NCI-H146 (cell line): ENCODE measurements at regions not wholly inside any gene's neighbourhood (a gene's known extent, or its start where the extent isn't known, plus 50 kb on each side); places are given as distances from the start of the nearest gene placed in this dataset.
"Not testable (repeated sequence)": the region's sequence is repeated elsewhere in the genome, so short reads cannot be mapped to it uniquely, and the experiment has no call there.

Source experiments
- DNase-seq: peaks from one replicate; lab custom pipeline; 2025; lab: John Stamatoyannopoulos, UW

DNA sequence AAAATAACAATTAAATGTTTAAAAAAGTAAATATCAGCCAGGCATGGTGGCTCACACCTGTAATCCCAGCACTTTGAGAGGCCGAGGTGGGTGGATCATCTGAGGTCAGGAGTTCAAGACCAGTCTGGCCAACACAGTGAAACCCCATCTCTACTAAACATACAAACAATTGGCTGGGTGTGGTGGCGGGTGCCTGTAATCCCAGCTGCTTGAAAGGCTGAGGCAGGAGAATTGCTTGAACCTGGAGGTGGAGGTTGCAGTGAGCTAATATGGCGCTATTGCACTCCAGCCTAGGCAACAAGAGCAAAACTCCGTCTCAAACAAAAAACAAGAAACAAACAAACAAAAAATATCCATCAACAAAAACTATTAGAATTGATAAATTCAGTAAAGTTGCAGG, 77.5 kb downstream of the SNX5 start:
- not testable (repeated sequence) for DNase-seq

DNA sequence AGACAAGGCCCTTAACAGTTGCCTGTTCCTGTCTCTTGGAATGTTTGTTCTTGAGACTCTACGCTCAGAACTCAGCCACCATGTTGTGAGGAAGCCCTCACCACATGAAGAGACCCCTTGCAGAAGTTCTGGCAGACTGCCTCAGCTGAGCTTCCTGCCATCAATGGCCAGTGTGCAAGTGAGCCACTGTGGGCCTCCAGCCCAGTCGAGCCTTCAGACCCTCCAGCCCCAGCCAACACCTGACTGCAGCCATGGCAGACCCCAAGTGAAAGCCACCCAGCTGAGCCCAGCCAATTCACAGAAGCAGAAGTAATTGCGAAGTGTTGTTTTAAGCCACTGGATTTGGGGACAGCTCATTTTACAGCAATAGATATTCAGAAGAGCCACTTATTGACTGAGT, 78.3 kb downstream of the SNX5 start:
- no peak for DNase-seq

DNA sequence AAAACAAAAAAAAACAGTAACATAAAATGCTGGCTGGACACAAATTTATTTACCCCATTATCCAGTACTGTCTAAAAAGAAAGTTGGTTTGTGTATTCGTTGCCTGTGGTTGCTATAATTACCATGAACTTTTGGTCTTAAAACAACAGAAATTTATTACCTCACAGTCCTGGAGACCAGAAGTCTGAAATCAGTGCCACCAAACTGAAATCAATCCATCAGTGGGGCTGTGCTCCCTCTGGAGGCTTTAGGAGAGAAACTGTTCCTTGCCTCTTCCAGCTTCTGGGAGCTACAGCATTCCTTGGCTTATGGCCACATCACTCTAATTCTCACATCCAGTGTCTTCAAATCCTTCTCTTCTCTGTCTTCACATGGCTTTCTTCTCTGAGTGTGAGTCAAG, 79.4 kb downstream of the SNX5 start:
- no peak for DNase-seq

DNA sequence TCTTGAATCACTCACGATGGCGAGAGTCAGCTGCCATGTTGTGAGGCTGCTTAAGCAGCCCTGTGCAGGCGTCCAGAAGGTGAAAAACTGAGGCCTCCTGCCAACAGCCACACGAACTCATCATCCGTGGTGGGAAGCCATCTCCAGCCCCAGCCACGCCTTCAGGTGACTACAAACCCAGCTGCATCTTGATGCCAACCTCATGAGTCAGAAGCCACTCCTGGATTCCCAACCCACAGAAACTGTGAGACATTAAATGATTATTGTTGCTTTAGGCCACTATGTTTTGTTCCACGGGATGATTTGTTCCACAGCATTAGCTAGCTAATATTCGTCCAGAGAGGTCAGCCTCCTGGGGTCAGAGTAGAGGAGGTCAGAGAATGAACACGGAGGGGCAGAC, 80.5 kb downstream of the SNX5 start:
- no peak for DNase-seq

DNA sequence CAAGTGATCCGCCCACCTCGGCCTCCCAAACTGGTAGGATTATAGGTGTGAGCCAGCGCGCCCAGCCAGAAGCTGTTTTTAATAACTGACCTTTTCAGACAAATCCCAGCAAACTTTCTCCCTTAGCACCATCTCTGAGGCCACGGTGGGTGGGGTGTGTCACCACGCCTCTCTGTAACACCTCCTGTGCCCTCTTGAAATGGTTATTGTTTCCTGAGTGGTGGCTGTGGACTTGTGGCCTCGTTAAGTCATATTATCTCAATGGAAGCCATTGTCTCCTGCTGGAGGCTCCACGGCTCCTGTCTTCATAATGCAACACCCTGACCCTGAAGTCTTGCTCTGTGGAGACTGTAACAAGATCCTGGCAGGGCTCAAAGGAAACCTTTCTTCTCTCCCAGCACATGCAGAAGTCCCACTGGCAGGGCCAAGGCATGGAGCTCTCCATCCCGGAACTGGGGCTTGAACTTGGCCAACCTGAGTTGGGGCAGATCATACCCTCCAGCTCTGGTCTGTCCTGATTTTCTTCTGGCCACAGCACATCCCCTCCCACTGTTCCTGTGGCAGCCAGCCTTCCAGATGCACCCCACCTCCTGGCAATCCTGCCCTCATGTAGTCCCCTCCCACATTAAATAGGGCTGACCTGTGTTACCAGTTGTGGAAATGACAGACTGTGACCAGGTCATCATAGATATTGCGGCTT, 81.1 kb downstream of the SNX5 start:
- DNase-seq: no peak

DNA sequence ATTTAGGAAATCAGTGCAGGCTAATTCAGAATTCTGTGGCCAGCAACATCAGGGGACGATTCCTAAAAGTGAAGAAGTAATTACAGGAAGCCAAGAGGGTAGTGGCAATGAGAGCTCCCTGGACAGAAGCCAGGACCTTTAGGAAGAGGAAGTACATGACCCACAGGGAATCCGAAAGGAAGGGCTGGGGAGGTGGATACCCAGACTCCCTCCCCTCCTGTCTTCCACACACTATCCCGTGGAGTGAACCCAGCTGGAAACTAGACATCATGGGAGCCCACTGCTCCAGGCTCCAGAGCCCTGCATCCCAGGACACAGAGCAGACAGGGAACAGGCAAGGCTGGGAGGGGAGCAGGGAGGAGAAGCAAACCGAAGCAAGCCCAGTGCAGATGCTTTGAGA, 83.0 kb downstream of the SNX5 start:
- DNase-seq: no peak

DNA sequence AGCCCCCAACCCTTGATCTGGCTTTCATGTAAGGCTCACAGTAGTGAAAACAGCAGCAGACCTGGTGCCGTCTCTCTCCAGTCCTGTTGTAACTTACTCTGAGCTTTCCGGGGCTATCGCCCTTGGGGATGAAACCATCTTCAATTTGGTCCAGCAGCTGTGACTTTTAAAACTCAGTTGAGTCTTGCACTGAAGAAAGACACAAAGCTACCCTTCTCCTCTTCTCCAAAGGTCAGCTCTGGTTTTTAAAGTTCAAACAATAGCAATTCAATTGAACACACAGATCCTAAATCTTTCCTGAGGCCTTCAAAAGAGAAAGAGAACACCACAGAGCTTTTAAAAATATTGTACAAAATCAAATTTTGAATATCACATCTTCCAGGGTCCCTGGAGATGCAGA, 83.5 kb downstream of the SNX5 start:
- no peak for DNase-seq

DNA sequence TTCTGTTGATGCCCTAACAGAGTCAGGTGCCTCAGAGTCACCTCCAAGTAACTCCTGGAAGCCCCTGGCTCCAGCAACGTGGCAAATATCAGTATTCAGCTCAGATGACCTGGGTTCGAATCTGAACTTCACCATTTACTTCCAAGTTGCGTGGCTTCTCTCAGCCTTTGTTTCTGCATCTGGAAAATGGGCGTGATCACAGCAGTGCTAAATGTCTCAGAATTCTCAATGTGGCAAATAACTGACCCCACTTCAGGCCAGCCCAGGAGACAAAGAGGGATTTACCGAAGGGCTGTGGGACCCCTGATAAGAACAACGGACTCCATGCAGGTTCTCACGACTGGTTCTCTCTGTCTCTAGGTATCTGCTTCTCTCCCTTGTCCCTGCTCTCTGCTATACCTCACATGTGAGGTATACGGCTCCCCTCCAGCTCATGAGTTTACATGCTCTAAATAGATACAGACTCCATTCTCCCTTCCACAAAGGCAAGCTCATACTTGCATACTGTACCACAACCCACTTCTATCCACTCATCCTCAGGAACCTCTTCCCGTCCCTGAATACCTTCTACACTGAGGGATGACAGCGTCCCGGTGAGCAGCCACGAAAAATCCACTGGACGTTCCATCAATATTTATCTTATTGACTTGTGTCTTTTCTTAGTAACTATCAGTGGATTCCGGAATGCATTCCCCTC, 84.1 kb downstream of the SNX5 start:
- DNase-seq: no peak

DNA sequence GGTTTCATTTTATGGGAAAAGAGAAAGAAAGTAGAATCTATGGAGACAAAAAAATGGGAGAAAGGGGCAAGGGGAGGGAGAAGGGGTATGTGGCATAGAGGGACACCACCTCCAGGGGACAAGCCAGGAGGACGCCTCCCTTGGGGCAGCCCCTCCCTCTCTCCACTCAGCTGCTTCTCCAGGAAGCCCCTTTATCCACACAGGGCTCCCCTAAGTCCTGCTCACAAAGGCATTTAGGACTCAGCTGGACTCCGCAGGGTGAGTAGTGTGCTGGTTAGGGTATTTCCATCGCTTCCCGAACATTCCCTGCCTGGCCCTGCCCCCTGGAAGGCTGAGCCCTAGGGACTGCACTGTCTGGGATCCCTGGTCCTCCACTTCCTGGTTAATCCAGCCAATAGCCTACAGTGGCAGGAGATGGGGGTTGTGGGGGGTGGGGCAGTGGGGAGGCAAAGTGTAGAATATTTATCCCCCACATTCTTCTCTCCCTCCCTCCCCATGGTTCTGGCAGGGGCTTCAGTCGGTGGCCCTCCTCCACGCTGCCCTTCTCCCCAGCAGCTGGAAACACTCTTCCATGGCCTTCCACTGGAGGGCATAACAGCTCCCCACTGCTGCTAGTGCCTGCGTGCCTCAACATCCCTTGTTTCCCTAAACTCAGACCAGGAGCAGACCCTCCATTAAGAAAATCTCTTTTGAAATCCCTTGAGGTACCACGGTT, 84.8 kb downstream of the SNX5 start:
- no peak for DNase-seq

DNA sequence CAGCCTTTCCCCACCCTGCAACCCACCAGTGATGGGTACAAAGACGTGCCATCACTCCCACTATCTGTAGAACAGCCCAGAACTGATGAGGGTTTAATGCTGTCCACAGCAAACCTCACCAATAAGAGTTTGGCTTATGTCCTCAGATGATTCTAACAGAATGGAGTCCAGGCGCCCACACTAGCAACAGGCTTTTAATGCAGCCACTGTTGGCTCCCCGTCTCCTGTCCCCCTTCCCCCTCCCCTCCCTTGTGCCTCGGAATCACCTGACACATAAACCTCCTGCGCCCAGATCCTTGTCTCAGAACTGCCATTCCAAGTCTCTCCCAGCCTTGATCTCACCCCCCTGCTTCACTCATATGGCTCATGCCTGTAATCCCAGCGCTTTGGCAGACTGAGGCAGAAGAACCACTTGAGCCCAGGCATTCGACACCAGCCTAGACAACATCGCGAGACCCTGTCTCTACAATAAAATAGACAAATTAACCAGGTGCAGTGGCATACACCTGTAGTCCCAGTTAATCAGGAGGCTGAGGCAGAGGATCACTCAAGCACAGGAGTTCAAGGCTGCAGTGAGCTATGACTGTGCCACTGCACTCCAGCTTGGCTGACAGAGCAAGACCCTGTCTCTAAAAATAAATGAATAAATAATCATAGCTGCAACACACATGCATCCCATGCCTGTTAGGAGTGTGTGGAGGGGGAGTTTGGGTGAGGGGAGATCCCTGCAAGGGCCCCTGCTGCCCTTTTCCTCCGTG, 85.6 kb downstream of the SNX5 start:
- no peak for DNase-seq

DNA sequence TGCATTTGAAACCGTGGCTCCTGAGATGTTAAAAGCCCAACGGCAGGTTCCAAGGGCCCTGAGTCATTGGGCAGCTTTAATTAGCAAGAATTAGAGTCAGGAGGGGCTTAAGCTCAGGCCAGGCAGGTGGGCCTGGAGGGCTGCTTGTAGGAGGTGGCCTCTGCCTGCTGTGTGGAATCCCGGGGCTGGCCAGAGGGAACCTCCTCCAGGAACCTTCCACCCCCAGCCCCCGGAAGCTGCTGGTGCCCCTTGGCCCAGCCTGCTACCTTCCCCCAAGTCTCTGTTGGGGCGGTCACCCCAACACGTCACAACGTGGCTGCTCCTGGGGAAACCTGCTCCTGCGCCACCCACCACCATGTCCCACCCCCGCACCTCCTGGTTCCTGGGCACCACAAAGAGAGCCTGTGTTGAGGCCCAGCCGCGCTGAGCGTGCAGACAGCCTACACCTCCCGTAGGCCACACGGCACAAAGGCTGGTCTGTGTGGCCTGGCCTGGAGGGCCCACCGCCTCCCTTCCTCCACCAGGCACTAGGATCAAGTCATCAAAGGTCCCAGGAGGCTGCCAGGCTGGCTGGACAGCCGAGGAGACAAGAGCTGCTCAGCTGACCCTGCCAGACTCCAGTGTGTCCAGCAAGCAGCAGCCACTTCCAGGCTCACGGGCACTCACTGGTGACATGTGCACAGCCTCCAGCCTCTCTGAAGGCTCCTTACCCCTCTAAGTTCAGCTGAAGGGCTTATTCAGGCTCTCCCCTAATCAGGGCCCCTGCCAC, 86.3 kb downstream of the SNX5 start:
- DNase-seq: no peak

DNA sequence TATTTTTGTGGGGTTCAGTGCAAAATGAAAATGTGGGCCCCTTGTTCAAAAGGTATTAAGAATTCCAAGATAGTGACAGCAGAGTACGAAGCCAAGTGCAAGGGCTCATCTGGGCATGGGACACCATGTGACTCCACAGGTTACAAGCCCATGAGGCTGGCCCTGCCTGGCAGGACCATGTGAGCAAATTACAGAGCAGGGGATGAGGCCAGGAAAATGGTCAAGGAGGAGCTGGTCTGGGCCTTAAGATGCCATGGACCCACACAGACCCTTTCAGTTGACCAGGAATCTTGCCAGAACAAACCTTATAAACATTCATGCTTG, 86.9 kb downstream of the SNX5 start:
- DNase-seq: no peak

DNA sequence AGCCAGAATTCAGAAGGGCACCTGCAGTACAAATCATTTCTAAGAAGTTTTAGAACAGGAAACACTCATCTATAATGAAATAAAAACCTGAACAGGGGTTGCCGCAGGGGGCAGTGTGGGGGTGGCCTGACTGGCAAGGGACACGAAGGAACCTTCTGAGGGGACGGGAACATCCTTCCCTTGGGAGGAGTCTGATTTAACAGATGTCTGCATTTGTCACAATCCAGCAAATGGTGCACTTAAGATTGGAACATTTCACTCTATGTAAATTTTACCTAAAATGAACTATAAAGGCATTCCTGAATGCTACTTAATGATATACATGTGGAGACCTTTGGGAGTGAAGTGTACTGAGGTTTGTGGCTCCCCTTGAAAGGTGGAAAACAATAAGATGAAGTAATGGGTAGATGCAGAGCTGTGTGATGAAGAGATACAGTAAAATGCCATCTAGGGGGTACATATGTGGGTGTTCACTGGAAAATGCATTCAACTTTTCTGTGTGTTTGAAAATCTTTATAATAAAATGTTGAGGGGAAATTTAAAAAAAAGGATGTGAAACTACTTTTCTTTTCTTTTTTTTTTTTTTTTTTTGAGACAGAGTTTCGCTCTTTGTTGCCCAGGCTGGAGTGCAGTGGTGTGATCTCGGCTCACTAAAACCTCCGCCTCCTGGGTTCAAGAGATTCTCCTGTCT, 89.5 kb downstream of the SNX5 start:
- no peak for DNase-seq

DNA sequence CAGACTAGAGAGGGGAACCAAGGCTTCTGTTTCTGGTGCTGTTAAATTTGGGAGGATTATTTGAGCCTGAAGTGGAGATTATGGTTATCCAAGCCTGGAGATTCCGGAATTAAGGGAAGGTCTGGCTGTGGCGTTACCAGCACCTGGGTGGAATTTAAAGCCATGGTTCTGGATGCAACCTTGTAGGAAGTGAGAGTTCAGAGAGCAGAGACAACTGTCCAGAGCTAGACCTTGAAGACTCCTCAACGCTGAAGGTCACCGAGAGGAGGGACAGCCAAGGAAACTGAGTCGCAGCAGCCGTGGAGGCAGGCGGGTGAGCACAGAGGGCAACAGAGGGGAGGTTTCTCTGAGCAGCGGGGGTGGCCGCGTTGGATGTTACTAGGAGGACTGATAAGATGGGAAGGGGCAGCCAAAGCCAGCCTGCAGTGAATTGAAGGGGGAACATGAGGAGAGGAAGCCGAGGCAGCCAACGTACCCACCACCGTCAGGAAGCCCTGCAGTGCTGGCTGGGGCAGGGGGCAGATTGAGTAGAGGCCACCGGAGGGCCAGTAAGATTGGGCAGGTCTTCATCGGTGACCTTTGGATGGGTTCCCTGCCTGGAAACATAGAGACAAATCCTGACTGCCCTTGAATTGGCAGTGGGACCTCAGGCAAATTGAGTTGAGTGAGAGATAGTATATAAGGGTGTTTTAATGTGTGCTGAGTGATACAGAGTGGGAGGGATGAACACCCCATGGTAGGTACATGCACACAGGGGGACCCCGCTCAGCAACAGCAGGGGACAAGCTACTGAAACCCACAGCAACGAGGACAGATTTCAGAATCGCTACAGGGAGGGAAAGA, 90.3 kb downstream of the SNX5 start:
- DNase-seq: no peak

DNA sequence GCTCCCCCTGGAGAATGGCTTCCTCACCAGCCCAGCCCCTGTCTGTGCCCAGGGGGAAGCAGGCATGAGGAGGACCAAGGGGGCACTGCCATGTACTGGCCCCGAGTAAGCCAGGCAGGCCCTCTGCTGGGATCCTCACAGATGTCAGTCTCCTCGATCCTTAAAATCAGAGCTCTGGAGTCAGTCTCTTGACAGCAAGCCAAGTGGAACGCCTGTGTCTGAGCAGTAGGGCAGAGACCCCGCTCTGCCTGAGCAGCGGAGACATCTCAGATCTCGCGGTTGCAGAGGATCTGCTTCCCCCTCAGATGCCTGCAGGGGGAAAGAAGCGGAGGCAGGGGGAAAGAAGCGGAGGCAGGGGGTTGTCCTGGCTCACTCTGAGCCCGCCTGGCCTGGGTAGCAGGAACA, 92.6 kb downstream of the SNX5 start:
- no peak for DNase-seq

DNA sequence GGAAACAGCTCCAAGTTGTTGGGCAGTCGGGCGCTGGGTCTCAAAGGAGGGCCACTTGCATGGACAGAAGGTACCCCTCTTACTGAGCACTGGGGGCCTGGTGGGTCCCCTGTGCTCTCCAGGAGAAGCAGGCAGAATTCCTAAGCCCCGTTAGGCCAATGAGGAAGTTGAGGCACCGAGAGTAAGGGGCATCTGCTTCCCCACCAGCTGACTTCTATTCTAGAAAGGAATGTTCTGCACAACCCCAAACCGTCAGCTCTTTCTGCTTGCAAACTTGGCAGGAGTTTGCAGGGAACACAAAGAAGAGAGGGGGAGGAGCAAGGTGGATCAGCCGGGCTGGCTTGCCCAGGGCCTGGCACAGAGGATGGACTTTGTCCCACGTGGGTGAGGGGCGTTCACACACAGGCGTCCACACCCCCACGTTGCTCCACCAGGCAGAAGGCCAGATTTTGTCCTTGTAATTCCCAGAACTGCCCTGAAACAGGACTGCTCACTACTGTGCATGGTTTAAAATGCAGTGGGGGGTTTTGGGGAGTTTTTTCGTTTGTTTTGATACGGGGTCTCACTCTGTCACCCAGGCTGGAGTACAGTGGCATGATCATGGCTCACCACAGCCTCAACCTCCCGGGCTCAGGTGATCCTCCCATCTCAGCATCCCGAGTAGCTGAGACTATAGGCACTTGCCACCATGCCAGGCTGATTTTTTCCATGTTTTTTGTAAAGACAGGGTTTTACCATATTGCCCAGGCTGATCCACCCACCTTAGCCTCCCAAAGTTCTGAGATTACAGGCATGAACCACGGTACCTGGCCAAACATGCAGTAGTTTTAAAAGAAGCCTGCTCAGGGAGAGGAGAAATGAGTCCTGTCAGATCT, 93.3 kb downstream of the SNX5 start:
- DNase-seq: no peak

DNA sequence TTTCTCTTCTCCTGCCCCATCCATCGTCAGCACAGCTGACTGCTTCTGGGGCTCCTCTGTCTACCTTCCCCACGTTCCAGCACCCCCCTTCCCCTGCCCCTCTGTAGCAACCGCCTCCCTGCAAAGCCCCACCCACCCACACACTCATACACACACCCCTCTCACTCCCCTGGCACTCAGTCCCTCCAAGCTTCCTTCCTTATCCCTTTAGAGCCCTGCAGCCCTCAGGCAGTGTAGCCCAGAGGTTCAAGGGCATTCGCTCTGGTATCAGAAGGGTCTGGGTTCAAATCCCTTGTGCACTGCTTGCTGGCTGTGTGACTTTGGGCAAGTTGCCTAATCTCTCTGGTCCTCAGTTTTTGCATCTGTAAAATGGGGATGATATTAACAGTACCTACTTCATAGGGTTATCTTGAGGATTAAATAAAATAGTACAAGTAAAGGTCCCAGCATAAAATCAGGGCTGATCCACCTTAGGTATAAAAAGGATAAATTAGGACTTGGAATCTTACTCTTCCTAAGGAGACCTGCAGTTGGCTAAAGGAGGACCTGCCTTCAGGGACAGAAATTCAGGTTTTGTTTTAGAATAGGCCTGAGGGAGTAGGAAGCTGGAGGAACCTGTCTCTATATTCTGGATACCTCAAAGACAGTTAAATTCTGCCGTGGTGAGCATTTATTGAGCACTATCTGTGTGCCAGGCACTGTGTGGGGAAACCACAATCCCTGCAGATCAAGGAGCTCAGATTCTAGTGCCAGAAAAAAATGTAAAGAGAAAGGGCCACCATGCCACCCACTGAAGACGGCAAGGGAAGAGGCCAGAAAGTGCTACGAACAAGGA, 94.1 kb downstream of the SNX5 start:
- DNase-seq: no peak
